Forelimb muscle (tissue), 1 donor: ENCODE measurements at regions not wholly inside any gene's neighbourhood (a gene's known extent, or its start where the extent isn't known, plus 50 kb on each side); places are given as distances from the start of the nearest gene placed in this dataset.

Source experiments
- DNase-seq: peaks from one replicate; pipeline ENCODE4 v3.0.0-alpha.2; 2013; ENCODE audit warnings: low read depth

- no peak for DNase-seq
These were observed 182.4 kb downstream of the CD109 start for GRCh38 chr6:73878403-73878802.
